Omental fat pad (tissue), 3 donors: ENCODE measurements at regions not wholly inside any gene's neighbourhood (a gene's known extent, or its start where the extent isn't known, plus 50 kb on each side); places are given as distances from the start of the nearest gene placed in this dataset.

ENCODE experiments used
- ATAC-seq: fragments of 150-250 bp; one replicate; pipeline ENCODE4 v1.9.1; 2016; ENCODE audit warnings: mild to moderate bottlenecking, moderate library complexity; ENCODE audit not compliant: low FRiP score
- DNase-seq: peaks from one replicate; pipeline ENCODE4 v3.0.0-alpha.2; 2019; ENCODE audit warnings: low spot score
- CTCF ChIP-seq, 3 donors: fragments of 450-650 bp; IDR thresholded peaks; one replicate each; pipeline ENCODE4 v1.5.1; 2016 to 2017; ENCODE audit warnings: antibody characterized with exemption in 3 of 3, mild to moderate bottlenecking in 3 of 3, moderate library complexity in 2 of 3

- no peak for TF ChIP-seq CTCF (IDR thresholded peaks at IDR 0.05)
- no peak for ATAC-seq
- no peak for DNase-seq
These were observed 1115.3 kb downstream of the REEP3 start for GRCh38 chr10:64636461-64636860.

- TF ChIP-seq CTCF (IDR thresholded peaks at IDR 0.05), result no peak
- ATAC-seq, result no peak
- no peak for DNase-seq
These were observed 1116.7 kb downstream of the REEP3 start for GRCh38 chr10:64637939-64638338.

- no peak for TF ChIP-seq CTCF (IDR thresholded peaks at IDR 0.05)
- DNase-seq (no peak), ATAC-seq (no peak)
These were observed 1127.7 kb downstream of the REEP3 start for GRCh38 chr10:64648915-64649314.

- no peak for DNase-seq
- TF ChIP-seq CTCF (IDR thresholded peaks at IDR 0.05), result no peak
- ATAC-seq, result no peak
These were observed 1137.3 kb downstream of the REEP3 start for GRCh38 chr10:64658528-64658927.

- DNase-seq (no peak), ATAC-seq (no peak)
- no peak for TF ChIP-seq CTCF (IDR thresholded peaks at IDR 0.05)
These were observed 1138.1 kb downstream of the REEP3 start for GRCh38 chr10:64659311-64659710.

- no peak for ATAC-seq
- no peak for DNase-seq
- no peak for TF ChIP-seq CTCF (IDR thresholded peaks at IDR 0.05)
These were observed 1160.8 kb downstream of the REEP3 start for GRCh38 chr10:64682043-64682442.

- no peak for ATAC-seq
- TF ChIP-seq CTCF (IDR thresholded peaks at IDR 0.05), result no peak
- DNase-seq, result no peak
These were observed 1169.0 kb downstream of the REEP3 start for GRCh38 chr10:64690194-64690593.
